ENCODE measurements at regions not wholly inside any gene's neighbourhood (a gene's known extent, or its start where the extent isn't known, plus 50 kb on each side); places are given as distances from the start of the nearest gene placed in this dataset.
"Not testable (repeated sequence)": the region's sequence is repeated elsewhere in the genome, so short reads cannot be mapped to it uniquely, and the experiment has no call there.

DNA sequence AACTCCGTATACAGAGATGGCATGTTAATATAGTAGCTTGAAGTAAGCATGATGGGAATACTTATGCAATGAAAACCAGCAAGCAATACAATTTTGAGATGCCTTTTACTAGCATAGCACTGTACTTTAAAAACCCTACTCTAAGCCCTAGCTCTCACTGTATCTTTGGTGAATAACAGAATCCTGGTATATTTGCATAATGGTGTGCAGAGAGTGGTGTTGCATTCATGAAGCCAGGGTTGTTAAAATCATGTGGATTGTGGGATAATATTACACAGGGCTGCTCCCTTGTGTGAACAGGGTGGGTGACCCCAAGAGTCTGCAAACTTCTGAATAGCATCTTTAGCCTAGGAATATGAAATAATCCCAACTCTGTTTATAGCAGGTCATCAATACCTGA lies 105.2 kb upstream of the BMP2 start:
- no peak for DNase-seq

DNA sequence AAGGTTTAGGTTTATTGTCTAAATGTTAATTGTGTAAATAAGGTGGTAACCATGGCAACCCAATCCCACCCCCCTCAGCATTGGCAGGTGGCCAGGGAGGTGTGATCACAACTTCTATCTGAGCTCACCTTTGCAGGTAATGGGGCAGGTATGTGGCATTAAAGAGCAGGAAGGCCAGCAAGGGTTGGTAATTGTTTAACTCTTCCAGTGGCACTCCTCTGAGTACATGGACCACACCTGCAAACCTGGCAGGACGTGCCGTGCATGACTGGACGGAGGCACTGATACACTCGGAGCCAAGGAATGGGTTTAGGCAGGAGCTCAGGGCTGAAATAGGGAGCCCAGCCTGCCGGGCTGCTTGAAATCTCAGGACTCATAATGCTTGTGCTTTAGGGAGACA lies 107.0 kb upstream of the BMP2 start:
- DNase-seq: peak in 1 of 2 donors; percentile 25

DNA sequence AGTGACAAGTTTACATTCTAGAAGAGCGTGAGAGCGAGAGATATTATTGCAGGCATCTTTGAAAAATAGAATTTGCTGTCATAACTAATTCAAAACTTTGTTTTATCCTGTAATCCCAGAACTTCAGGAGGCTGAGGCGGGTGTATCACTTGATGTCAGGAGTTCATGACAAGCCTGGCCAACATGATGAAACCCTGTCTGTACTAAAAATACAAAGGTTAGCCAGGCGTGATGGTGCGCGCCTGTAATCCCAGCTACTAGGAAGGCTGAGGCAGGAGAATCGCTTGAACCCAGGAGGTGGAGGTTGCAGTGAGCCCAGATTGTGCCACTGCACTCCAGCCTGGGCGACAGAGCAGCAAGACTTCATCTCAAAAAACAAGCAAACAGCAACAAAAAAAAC lies 108.6 kb upstream of the BMP2 start:
- DNase-seq: not testable (repeated sequence)

DNA sequence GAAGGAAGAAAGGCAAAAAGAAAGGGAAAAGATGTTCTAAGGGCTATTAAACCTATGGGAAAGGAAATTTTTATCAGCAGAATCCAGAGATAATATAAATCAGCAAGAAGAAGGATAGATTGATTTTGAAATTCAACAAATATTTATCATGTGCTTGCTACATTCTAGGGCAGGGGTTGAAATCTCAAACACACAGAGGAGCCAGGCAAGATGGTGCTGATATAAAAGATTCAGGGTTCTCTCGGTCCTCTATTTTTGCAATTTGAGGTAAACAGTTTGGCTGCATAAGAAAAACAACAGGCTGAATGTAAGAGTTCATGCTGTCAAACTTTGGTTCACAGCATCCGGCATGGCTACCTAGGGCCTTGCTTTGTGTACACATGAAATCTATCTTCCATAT lies 109.6 kb upstream of the BMP2 start:
- DNase-seq: no peak

DNA sequence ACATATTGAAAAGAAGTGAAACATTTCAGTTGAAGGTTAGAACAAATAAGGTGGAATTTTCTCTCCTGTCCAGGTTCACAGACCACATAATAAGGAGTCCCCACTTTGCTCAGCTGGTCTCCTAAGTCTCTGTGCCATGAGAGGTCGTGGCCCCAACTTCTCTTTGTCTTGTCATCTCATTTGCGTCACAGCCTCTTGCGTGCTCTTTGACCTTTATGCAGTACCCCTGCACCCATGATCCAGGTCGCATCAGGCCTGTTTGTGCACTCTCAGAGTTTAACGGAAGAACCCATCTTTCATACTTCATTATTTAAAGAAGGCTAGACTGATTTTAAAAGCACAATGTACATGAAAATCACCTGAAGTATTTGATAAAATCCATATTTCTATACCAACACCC lies 110.4 kb upstream of the BMP2 start:
- no peak for DNase-seq

DNA sequence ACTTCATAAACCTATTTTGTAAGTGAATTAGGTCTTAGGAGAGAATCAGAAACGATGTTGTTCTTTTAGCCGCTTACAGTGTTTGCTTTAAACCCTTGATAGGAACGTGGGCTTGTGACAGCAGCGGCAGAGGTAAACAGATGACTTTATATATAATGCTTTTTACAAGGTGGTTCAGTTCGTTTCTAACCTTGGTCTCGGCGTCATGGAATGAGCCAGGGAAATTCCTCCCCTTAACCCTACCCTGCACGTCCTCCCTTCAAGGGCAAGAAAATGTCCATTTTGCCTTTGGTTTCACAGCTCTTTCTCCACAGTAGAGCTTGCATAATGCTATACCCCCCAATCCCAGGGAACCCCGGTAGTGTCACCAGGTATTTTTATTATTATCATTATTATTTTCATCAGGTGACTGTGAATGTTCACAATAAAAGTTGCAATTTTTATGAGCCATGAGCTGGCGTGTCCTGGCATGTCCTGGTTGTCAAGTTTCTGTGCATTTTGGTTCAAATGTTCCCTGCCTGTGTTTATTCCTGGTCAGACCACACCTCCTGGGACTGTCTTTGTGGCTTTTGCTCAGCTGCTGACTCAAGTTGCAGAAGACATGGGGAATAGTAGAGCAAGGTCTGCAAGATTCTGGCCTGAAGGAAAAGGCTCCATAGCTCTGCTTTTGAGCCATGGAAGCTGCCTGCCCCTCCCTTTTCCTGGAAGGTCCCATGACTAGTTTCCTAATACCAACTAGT lies 112.8 kb upstream of the BMP2 start:
- no peak for DNase-seq

DNA sequence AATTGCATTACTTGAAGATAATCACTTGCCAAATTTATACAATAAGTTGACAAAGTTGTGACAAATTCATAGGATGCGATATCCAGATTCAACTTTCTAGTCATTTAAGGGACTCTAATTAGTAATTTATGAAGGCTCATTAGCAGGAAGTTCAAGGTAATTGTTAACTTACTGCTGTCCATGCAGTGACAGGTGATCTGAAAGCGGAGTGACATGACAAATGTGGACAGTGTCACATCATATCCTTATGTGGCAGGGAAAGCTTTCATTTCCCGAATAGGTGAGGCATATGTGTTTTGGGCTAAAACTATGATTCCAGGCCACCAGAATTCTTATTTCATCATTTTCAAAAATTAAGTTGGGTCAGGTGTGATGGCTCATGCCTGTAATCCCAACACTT lies 115.9 kb upstream of the BMP2 start:
- no peak for DNase-seq

DNA sequence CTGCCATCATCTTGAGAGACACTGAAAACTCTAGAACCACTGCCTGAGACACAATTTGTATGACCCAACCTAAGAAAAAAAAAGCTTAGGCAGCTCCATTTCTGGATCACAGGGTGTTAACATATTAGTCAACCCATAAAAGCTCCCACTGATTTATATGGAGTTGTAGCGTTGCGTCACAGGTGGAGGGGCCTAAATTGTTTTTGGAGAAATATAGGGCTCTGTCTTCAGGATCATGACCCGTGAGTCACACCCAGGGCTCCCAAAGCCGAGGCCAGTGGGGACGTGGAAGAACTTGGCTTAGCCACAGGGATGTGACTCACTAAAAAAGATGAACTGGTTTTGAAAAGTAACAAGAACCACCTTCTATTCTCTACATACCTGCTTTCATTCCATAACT lies 116.5 kb upstream of the BMP2 start:
- DNase-seq: no peak

DNA sequence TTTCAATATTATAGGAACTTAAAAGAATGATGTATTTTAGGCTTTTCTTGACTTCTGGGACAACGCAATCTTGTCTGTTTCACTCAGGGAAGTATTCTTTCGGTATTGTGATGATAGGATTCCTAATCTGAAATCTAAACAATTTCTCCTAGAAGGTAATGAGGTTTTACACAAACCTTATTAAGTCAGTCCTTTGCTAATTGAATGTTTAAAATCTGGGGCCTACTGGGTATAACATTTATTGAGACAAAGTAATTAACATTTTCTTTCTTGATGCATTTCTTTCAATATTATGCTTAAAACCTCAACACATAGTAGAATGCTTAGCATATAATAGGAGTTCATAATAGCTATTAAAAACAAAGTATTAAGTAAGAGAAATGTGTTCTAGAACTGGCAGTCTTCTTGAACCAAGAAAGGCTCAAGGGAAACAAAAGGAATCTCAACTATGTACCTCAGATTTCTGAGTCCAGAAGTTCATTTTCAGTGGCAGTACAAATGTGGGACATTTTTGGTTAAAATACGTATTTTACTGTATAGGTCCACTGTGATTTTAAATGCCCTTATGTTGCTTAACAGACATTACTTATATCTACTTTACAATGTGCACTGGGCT lies 121.4 kb upstream of the BMP2 start:
- DNase-seq: no peak

DNA sequence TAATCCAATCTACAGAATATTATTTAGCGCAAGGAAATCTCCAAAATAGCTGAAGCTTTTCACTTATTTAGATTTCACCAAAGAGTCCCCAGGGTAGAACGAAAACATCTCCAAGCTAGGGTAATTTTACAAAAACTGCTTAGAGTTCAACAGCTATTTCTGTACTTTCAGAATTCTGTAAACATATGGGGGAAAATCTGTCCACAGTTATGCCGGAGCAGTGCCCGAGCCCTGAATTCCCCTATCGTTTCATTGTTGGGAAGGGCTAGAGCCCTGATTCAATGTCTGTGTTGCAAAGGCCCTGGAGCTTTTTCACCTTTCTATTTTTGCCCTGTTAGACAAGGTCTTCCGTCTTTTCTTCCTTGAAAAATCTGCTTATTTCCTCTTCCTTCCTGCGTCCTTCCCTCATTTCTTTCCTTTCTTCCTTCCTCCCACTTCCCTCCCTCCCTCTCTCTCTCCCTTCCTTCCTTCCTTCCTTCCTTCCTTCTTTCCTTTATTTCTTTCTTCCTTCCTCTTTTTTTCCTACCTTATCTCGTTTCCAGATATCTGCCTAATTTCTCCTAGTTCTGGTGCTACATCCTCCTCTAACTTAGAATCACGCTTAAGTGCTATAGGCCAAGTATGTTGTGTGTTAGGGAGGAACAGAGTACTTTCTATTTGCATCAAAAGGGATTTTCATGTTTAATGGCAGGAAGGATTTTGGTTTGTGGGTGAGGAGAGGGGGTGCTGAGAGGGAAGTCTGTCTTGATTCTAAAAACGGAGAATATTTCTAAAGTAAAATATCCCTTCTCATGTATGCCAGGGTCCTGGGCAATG lies 122.5 kb upstream of the BMP2 start:
- DNase-seq: no peak

DNA sequence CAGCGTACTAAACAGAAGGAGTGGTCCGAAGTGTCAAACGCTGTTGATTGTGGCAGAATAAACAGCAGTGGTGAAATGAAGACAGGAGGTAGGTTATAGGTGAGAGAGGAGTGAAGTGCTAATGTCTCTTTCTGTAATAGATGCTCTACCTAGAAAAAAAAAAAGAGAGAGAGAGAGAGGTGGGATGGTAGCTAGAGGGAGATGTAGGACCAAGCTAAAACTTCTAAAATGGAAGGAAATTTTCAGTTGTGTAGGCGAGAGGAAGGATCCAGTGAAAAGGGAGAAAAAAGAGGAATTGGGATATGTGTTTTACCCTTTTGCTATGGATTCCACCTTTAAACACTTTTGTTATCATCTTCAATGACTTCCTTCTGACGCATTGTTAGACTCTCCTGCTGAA lies 126.5 kb upstream of the BMP2 start:
- no peak for DNase-seq

DNA sequence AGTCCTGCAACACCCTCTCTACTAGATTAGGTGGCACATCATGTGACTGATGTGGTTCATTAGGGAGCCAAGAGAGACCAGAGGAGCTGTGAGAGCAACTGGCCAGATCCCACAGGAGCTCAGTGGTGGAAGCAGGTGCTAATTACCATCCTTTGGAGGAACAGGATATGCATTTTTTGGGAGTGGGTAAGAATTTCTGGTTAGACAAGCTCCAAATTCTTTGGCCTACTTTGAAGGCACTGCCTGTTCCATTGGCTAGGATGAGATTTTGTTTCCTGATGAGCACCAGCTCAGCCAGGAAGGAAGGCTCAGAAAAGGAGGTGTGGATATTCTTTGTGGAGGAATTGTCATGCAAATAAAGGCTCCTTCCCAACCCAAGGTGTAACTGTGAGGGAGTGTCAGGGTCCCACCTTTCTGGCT lies 130.3 kb upstream of the BMP2 start:
- DNase-seq: no peak

DNA sequence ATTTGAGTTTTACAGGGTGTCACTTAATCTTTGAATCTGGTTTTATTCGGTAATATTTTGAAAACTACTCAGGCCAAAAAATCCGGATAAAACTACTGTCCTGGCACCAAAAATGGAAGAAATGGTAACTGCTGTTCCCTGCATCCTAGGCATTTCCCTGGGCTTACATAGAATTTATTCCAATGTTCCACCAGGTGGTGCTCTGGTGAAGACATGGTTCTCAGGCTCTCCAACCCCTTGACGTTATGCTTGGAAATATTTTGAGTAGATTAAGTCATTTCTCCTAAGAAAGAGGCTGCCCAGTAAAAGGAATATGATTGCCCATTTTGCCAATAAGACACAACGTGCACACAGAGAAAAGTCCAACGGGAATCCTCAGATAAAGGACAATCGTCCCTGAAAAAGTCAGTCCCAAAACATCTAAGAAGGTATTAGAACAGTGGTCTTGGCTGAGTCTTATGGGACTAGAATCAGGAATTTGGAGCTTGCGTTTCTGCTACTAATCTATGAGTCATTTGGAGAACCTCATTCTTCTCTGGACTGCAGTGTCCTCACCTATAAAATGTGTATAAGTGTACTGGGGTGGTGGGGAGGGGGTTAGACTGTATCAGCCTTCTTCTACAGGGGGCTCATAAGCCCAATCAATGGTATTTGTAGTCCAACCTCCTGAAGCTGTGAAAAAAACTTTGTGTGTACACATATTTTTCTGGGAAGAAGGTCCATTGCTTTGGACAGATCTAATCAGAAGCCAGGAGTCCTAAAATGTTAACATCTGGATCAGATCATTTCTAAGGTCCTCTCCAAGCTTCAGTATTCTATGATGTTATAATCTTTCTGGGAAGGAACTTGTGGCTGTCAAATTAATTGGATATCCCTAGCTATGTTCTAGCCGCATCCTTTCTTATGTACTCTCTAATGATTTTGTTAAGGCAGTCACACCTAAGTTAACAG lies 131.0 kb upstream of the BMP2 start:
- peak; percentile 42 to 56 for DNase-seq

DNA sequence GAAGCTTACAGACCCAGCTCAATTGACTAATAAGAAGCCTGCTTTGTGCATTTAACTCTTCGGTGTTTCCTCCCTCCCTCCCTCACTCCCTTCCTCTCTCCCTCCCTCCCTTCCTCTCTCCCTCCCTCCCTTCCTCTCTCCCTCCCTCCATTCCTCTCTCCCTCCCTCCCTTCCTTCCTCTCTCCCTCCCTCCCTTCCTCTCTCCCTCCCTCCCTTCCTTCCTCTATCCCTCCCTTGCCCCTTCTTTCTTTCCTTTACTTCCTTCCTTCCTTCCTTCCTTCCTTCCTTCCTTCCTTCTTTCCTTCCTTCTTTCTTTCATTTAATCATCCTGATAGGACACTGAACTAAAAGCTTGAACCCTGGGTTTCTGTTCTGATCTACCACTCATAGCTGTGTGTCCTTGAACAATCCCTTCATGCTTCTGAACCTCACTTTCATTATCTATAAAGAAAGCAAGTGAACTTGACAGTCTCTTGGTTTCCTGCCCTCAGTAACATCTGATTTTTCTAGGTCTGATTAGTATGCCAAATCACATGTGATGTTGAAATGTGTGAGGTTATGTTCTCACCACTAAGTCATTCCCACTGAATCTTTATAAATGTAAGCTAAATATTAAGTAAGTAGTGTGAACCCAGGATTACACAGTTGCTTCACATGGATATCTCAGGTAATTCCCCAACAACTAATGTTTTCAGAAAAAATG lies 132.3 kb upstream of the BMP2 start:
- no peak for DNase-seq

DNA sequence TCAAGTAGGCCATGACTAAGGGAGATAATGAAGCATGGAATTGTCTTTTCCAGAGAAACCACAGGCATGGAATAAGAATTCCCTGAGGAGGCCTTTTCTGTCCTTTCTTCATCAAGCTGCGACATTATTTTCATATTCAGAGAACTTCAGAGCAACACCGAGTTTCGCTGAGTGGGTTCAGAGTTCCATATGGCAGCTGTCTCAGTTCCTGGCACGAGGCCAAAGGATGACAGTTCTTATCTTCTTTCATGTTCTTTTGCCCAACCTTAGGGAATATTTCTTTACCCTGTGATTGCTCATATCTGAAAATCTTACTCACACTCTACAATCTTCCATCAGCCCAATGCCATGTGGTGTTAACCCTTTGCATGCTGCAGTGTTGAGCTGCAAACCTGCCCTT lies 135.3 kb upstream of the BMP2 start:
- DNase-seq: peak; percentile 36 to 54

DNA sequence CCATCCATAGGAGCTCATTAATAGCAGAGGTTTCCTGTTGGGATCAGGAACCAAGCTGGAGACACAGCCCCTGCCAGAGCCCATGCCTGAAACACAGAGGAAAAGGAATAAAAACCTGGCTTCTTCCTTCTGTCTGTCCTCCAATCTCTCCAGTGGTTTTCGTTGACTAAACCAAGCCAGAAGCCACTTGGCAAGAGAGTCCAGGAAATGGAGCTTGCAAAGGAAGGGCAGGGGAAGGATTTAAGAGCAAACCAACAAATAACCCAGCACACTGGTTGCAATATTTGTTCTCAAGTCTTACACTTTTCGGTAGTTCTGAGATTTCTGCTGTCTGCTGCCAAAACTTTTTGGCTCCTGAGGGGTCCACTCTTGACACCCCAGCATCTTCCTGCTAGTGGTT lies 137.0 kb upstream of the BMP2 start:
- no peak for DNase-seq

DNA sequence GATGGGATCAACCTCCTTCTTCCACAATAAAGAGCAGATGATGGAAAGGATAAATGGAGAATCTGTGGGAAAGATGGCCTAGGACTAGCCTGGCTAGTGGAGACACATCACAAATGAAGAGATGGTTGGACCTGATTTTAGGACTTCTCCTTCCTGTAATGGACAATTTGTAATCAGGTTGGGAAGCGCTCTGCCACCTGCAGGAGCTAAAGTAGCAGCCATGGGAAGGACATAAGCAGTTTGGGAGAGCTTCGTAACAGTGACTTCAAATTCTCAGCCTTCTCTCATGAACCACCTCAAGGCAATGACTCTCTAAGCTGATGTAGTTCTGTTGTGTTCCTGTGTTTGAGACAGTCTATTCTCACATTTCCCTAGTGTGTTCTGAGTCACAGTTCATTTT lies 137.9 kb upstream of the BMP2 start:
- DNase-seq: no peak

DNA sequence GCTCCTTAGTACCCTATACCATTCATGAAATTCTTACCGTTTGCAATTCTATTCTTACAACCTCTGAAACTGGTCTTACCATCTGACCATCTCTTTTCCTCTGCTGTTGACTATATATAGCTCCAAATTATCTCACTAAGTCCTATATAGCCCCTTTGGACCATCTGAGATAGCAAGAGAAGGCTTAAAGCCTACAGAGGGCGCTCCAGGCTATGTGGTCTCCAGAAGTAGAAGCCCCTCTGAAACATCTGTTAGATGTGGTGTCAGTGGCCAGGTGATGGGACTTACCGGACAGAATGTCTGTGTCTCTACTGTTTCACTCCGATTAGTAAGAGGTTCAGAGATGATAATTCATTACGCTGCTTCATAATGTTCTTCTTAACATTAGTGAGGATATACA lies 140.7 kb upstream of the BMP2 start:
- no peak for DNase-seq

DNA sequence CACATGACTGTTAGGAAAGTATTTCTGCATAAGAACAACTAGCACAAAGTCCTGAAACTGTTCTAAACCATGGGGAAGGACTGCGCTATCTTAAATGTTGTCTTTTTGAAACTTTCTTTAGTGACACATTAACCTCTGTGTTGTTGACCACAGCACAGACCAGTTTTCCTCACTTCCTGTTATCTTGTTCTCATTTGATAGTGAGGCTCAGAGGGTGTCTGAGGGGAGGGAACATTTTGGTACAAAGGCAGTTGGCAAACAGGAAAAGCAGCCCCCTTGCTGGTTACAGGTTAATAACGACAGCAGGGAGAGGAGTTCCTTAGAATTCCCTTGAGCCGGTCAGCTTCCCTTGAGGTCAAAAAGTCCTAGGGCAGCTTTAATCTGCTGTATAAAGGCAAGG lies 143.5 kb upstream of the BMP2 start:
- DNase-seq: no peak

DNA sequence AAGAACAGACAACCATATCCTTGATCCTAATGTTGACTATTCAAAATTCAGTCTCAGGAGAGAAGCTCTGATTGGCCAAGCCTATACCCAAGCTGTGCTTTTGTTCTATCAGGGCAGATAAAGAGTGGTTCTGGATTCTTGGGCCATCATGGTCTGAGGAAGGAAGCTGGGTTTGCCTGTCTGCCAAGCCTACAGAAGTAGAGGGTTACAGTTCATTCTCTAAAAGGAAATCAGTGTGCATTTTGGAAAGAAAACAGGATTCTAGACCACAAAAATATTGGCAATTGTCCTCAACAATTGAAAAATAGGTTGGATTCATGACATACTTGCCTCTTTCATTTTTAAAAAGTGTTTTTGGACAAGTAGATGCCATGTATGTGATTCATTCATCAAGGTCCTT lies 145.4 kb upstream of the BMP2 start:
- DNase-seq: no peak

DNA sequence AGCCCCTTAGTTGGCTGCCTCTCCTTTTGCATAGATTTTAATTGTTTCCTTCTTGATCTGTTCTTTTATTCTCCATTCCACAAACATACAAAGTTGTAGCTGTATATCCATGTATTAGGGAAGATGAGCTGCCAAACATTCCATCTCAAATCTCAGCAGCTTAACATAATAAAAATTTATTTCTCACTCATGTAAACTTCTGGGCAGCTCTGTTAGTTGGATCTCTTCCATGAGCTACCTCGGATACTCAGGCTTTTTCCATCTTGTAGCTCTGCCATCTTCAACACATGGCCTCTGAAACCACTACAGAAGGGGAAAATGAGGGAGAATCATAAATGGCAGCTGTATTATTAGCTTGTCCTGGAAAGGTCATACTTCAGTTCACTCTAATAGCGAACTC lies 149.4 kb upstream of the BMP2 start:
- DNase-seq: peak in 1 of 2 donors; percentile 65
